SK-N-SH (cell line): ENCODE measurements at regions not wholly inside any gene's neighbourhood (a gene's known extent, or its start where the extent isn't known, plus 50 kb on each side); places are given as distances from the start of the nearest gene placed in this dataset.

Source experiments
- CTCF ChIA-PET: fragments of 300-600, 350-600 bp; formaldehyde crosslinking; extraction: SDS; loops from one replicate; lab custom pipeline; 2021; lab: Yijun Ruan, JAX
- POLR2A ChIA-PET: fragments of 350-600 bp; sonication (Branson Sonifier 250); formaldehyde crosslinking; extraction: SDS; loops from one replicate; lab custom pipeline; 2020; ENCODE audit warnings: antibody characterized with exemption, inconsistent platforms; lab: Yijun Ruan, JAX
- DNase-seq: peaks from one replicate; pipeline ENCODE4 v3.0.0; 2012
- H2AFZ ChIP-seq: fragments of 200-600 bp; sonication (generic); 2 replicates; pipeline ENCODE4 v1.8.1; 2016; ENCODE audit warnings: antibody characterized with exemption, mild to moderate bottlenecking, low read depth
- H3F3A ChIP-seq: fragments of 200-600 bp; sonication (generic); replicated peaks from 2 replicates; pipeline ENCODE3; 2016; ENCODE audit warnings: antibody characterized with exemption, mild to moderate bottlenecking; ENCODE audit not compliant: insufficient read depth
- H3K27ac ChIP-seq, 2 experiments: fragments of 200-500 bp in 1 of 2; fragments of 200-600 bp in 1 of 2; sonication (Bioruptor generic) in 1 of 2; sonication (generic), shearing (Covaris generic) in 1 of 2; 2 replicates each; pipeline versions ENCODE4 v1.5.1 to v1.6.1; 2014 to 2016; ENCODE audit warnings: low read depth in 2 of 2, inconsistent platforms in 1 of 2, low read length in 1 of 2, mild to moderate bottlenecking in 1 of 2, mixed read lengths in 1 of 2
- H3K27me3 ChIP-seq: fragments of 200-600 bp; sonication (generic), shearing (Covaris generic); 2 replicates; pipeline ENCODE4 v1.6.1; 2016; ENCODE audit warnings: mixed run types; ENCODE audit not compliant: insufficient read depth
- H3K36me3 ChIP-seq, 2 experiments: fragments of 200-500 bp in 1 of 2; fragments of 200-600 bp in 1 of 2; sonication (Bioruptor generic) in 1 of 2; sonication (generic) in 1 of 2; replicated peaks in 1 of 2; 2 replicates each; pipeline versions ENCODE3 to v1.5.1; 2014 to 2016; ENCODE audit warnings: low read length in 1 of 2, mild to moderate bottlenecking in 1 of 2; ENCODE audit not compliant: insufficient read depth in 2 of 2, control insufficient read depth in 1 of 2
- H3K4me1 ChIP-seq, 2 experiments: fragments of 200-500 bp in 1 of 2; fragments of 200-600 bp in 1 of 2; sonication (Bioruptor generic) in 1 of 2; sonication (generic), shearing (Covaris generic) in 1 of 2; 2 replicates each; pipeline versions ENCODE4 v1.5.1 to v1.6.1; 2014 to 2016; ENCODE audit warnings: low read depth in 1 of 2, low read length in 1 of 2, mixed run types in 1 of 2; ENCODE audit not compliant: insufficient read depth in 2 of 2, control insufficient read depth in 1 of 2
- H3K4me2 ChIP-seq: fragments of 200-600 bp; sonication (generic), shearing (Covaris generic); 2 replicates; pipeline ENCODE4 v1.6.1; 2017; ENCODE audit warnings: mixed run types
- H3K4me3 ChIP-seq, 2 experiments: fragments of 200-500 bp in 1 of 2; fragments of 200-600 bp in 1 of 2; sonication (Bioruptor generic) in 1 of 2; sonication (generic), shearing (Covaris generic) in 1 of 2; 2 replicates each; pipeline versions ENCODE4 v1.5.1 to v1.8.1; 2014 to 2016; ENCODE audit warnings: low read depth in 2 of 2, inconsistent platforms in 1 of 2, low read length in 1 of 2, mild to moderate bottlenecking in 1 of 2, mixed read lengths in 1 of 2, moderate library complexity in 1 of 2
- H3K79me2 ChIP-seq: fragments of 200-600 bp; sonication (generic); 2 replicates; pipeline ENCODE4 v1.8.1; 2017; ENCODE audit warnings: mild to moderate bottlenecking; ENCODE audit not compliant: insufficient read depth
- H3K9ac ChIP-seq: fragments of 200-600 bp; sonication (generic); 2 replicates; pipeline ENCODE4 v1.6.1; 2017; ENCODE audit warnings: mixed run types
- H3K9me2 ChIP-seq: fragments of 200-600 bp; sonication (generic); 2 replicates; pipeline ENCODE4 v1.6.1; 2017; ENCODE audit warnings: mixed run types
- H3K9me3 ChIP-seq: fragments of 200-600 bp; sonication (generic); 2 replicates; pipeline ENCODE4 v1.6.1; 2017; ENCODE audit warnings: mixed run types, mild to moderate bottlenecking, moderate library complexity
- H4K20me1 ChIP-seq: fragments of 200-600 bp; sonication (generic); 2 replicates; pipeline ENCODE4 v1.6.1; 2017; ENCODE audit warnings: mild to moderate bottlenecking, mixed run types; ENCODE audit not compliant: insufficient read depth
- CHD2 ChIP-seq: fragments of 150-350 bp; IDR thresholded peaks from 2 replicates; pipeline ENCODE4 v1.6.1; 2018; ENCODE audit warnings: low read length; ENCODE audit not compliant: partially characterized antibody
- ELF1 ChIP-seq: IDR thresholded peaks from 2 replicates; pipeline ENCODE4 v1.4.0; 2012
- EP300 ChIP-seq, 2 experiments: IDR thresholded peaks; 2 replicates each; pipeline versions ENCODE4 v1.4.0 to v1.6.1; 2012; ENCODE audit warnings: borderline replicate concordance in 1 of 2, low read depth in 1 of 2, low read length in 1 of 2
- EZH2phosphoT487 ChIP-seq: fragments of 200-600 bp; sonication (generic); IDR thresholded peaks from 2 replicates; pipeline ENCODE4 v1.6.1; 2017; ENCODE audit warnings: low read depth, mixed run types, mild to moderate bottlenecking, antibody characterized with exemption, moderate library complexity, borderline replicate concordance
- JUND ChIP-seq: IDR thresholded peaks from 2 replicates; pipeline ENCODE4 v1.4.0; 2012
- MAX ChIP-seq: IDR thresholded peaks from 2 replicates; pipeline ENCODE4 v1.4.0; 2012; ENCODE audit warnings: low read depth
- MEF2A ChIP-seq: IDR thresholded peaks from 2 replicates; pipeline ENCODE4 v1.4.0; 2012; ENCODE audit warnings: low read depth, borderline replicate concordance
- RAD21 ChIP-seq: IDR thresholded peaks from 2 replicates; pipeline ENCODE4 v1.6.1; 2012; ENCODE audit warnings: mild to moderate bottlenecking, low read length
- RCOR1 ChIP-seq: fragments of 150-350 bp; IDR thresholded peaks from 2 replicates; pipeline ENCODE4 v1.6.1; 2017; ENCODE audit warnings: antibody characterized with exemption, low read length
- RFX5 ChIP-seq: IDR thresholded peaks from 2 replicates; pipeline ENCODE4 v1.6.1; 2012; ENCODE audit warnings: mild to moderate bottlenecking, improper control_type of control experiment, low read length
- RXRA ChIP-seq: IDR thresholded peaks from 2 replicates; pipeline ENCODE4 v1.4.0; 2012; ENCODE audit warnings: low read depth, mild to moderate bottlenecking, borderline replicate concordance
- SIN3A ChIP-seq: IDR thresholded peaks from 2 replicates; pipeline ENCODE4 v1.6.1; 2012; ENCODE audit warnings: low read depth, mild to moderate bottlenecking, low read length, moderate library complexity, borderline replicate concordance
- SMC3 ChIP-seq: IDR thresholded peaks from 2 replicates; pipeline ENCODE4 v1.6.1; 2012; ENCODE audit warnings: low read depth, low read length, improper control_type of control experiment
- TEAD4 ChIP-seq: IDR thresholded peaks from 2 replicates; pipeline ENCODE4 v1.4.0; 2012; ENCODE audit warnings: mild to moderate bottlenecking, borderline replicate concordance; ENCODE audit not compliant: insufficient read depth
- WGBS: methylation state at CpG from one replicate; pipeline ENCODE4 v1.1.6; 2017; ENCODE audit warnings: low lambda C conversion rate; 5-methylcytosine and 5-hydroxymethylcytosine counted together
- TF ChIP-seq, protein P1 (sequence below): IDR thresholded peaks from 2 replicates; pipeline ENCODE4; 2012
- TF ChIP-seq, protein P2 (sequence below): fragments of 150-350 bp; IDR thresholded peaks from 2 replicates; pipeline ENCODE4 v1.6.1; 2017; ENCODE audit warnings: antibody characterized with exemption, low read length, low read depth, borderline replicate concordance

DNA sequence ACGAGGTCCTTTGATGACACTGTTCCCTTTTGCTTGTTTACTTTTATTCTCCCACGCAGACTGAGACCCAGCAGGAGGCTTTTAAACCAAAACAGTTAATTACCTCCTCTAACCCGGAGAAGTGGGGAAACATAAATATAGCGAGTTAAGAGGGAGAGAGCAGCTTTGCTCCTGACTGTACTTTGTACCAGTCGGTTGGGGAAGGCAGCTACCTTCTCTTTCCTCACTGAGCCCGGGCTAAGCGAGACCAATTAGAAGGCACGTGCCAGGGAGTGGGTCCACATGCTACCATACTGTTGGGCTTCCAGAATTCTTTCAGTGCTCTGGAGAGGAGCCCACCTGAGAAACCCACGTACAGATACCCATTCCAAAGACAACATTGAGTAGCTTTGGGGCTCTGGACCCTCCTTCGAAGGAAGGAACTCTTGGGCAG lies 124.2 kb downstream of the ZIC5 start (continued):
- TF ChIP-seq CHD2 (no peak), RAD21 (no peak), MEF2A (no peak), ELF1 (no peak), RFX5 (no peak)
- TF ChIP-seq, all 33 proteins: peak for 0

DNA sequence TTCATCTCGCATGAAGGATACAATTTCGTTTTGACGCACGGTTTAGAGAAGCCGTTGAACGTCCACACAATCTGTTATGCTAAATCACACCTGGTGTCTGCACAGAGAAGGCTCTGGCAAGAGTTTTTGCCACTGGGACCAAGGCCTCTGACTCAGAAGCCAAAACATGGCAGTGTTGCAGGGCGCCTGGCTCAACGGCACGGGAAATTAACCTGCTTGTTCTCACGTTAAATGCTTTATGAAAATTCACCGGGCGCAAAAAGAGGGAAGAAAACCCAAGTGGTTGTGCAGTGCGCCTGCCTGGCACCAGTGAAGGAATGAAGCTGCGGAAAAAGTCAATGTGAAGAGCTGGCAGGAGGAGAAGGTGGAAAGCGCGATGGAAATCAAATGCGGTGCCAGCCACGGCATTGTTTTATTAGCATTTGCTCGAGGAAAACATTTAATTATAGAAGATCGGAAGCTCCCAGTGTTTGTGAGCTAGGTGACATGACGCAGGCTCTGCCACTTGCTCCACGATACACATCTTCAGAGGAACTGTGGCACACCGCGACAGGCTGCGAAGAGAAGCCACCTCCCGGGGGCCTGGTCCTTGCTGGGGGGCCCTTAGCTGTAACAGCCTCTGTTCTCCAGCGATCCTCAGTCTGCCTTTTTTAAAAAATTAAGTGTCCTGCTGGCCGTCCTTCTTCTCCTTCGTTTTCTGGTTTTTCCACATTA lies 126.2 kb downstream of the ZIC5 start:
- no peak for TF ChIP-seq EZH2phosphoT487
- TF ChIP-seq JUND, result no peak
- TF ChIP-seq, protein P1, sequence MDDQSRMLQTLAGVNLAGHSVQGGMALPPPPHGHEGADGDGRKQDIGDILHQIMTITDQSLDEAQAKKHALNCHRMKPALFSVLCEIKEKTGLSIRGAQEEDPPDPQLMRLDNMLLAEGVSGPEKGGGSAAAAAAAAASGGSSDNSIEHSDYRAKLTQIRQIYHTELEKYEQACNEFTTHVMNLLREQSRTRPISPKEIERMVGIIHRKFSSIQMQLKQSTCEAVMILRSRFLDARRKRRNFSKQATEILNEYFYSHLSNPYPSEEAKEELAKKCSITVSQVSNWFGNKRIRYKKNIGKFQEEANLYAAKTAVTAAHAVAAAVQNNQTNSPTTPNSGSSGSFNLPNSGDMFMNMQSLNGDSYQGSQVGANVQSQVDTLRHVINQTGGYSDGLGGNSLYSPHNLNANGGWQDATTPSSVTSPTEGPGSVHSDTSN, result no peak
- no peak for TF ChIP-seq MEF2A
- TF ChIP-seq RFX5, result no peak
- no peak for TF ChIP-seq CHD2
- no peak for TF ChIP-seq TEAD4
- no peak for TF ChIP-seq EP300 (IDR thresholded peaks at IDR 0.05; ENCODE audit: borderline replicate concordance in 1 of 2, low read depth in 1 of 2, low read length in 1 of 2)
- TF ChIP-seq, protein P2, sequence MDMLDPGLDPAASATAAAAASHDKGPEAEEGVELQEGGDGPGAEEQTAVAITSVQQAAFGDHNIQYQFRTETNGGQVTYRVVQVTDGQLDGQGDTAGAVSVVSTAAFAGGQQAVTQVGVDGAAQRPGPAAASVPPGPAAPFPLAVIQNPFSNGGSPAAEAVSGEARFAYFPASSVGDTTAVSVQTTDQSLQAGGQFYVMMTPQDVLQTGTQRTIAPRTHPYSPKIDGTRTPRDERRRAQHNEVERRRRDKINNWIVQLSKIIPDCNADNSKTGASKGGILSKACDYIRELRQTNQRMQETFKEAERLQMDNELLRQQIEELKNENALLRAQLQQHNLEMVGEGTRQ, result no peak
- TF ChIP-seq RAD21, result no peak
- no peak for TF ChIP-seq SMC3
- no peak for TF ChIP-seq ELF1
- no peak for TF ChIP-seq RCOR1
- TF ChIP-seq RXRA, result no peak
- TF ChIP-seq MAX, result no peak
- TF ChIP-seq SIN3A, result no peak
- TF ChIP-seq, all 33 proteins: peak for 0
- no peaks in the 10 kb centered on the region for H3K79me2 ChIP-seq
- DNase-seq, result no peak
- no peak overlapping the region for H2AFZ ChIP-seq
- H3K9ac ChIP-seq, result no peak overlapping the region
- no peaks in the 10 kb centered on the region for H3K36me3 ChIP-seq
- H3K9me3 ChIP-seq, result no peaks in the 10 kb centered on the region
- no peak overlapping the region for H3K4me2 ChIP-seq
- 52% methylated on average over 29 of the region's 29 CpGs for WGBS
- H3K27me3 ChIP-seq, result peaks cover 34% of the 10 kb centered on the region
- POLR2A ChIA-PET, result no interaction called here
- no peak overlapping the region for H3K27ac ChIP-seq
- CTCF ChIA-PET, result no interaction called here
- H3K9me2 ChIP-seq, result no peaks in the 10 kb centered on the region
- H3K4me3 ChIP-seq, result no peak overlapping the region
- no peaks in the 10 kb centered on the region for H3K4me1 ChIP-seq
- no peaks in the 10 kb centered on the region for H3F3A ChIP-seq
- H4K20me1 ChIP-seq, result no peaks in the 10 kb centered on the region
